HUES64 (cell line): ENCODE measurements at regions not wholly inside any gene's neighbourhood (a gene's known extent, or its start where the extent isn't known, plus 50 kb on each side); places are given as distances from the start of the nearest gene placed in this dataset.

Experiments used
- H3K27ac ChIP-seq: 2 replicates; pipeline ENCODE4 v1.7.0; 2013; ENCODE audit warnings: low read depth, low read length, inconsistent platforms
- H3K27me3 ChIP-seq: 2 replicates; pipeline ENCODE4 v1.6.1; 2013; ENCODE audit warnings: mild to moderate bottlenecking, low read length; ENCODE audit not compliant: insufficient read depth
- H3K36me3 ChIP-seq: 2 replicates; pipeline ENCODE4 v1.6.1; 2013; ENCODE audit warnings: mild to moderate bottlenecking, low read length; ENCODE audit not compliant: insufficient read depth
- H3K4me1 ChIP-seq: 2 replicates; pipeline ENCODE4 v1.6.1; 2013; ENCODE audit warnings: mild to moderate bottlenecking, low read length, moderate library complexity; ENCODE audit not compliant: insufficient read depth
- H3K4me3 ChIP-seq: 2 replicates; pipeline ENCODE4 v1.5.1; 2013; ENCODE audit warnings: mild to moderate bottlenecking, low read length, moderate library complexity
- H3K9ac ChIP-seq: 2 replicates; pipeline ENCODE4 v1.6.1; 2013; ENCODE audit warnings: mild to moderate bottlenecking, low read depth, low read length
- H3K9me3 ChIP-seq: 2 replicates; pipeline ENCODE4 v1.6.1; 2013; ENCODE audit warnings: low read depth, low read length; ENCODE audit not compliant: insufficient read depth
- WGBS: fragments of 150-250, 120-280 bp; methylation state at CpG from one replicate; pipeline ENCODE4 v1.1.7; 2013; ENCODE audit warnings: missing lambda C conversion rate; 5-methylcytosine and 5-hydroxymethylcytosine counted together

DNA sequence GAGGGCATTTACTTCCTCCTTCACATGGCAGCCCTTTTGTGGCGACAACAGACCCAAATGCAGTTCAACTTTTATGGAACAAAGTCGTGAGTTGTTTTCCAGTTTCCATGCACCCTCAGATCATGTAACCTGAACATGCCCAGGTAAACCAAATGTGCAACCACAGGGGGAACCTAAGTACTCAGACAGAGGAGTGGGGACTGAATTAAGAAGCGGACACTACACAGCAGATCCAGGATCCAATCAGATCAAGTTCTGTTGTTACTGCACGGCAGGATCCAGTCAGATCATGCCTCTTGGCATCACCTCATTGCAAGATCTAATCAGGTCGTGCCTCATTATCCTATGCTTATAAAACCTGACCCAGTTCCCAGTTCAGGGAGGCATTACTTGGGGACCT, 115.7 kb downstream of the MATN1 start:
- H3K9me3 ChIP-seq, result no peaks in the 10 kb centered on the region
- no peaks in the 10 kb centered on the region for H3K36me3 ChIP-seq
- H3K4me3 ChIP-seq, result no peak overlapping the region
- WGBS, result 85% methylated on average over 5 of the region's 5 CpGs
- no peaks in the 10 kb centered on the region for H3K27me3 ChIP-seq
- no peak overlapping the region for H3K27ac ChIP-seq
- H3K9ac ChIP-seq, result no peak overlapping the region
- no peaks in the 10 kb centered on the region for H3K4me1 ChIP-seq

DNA sequence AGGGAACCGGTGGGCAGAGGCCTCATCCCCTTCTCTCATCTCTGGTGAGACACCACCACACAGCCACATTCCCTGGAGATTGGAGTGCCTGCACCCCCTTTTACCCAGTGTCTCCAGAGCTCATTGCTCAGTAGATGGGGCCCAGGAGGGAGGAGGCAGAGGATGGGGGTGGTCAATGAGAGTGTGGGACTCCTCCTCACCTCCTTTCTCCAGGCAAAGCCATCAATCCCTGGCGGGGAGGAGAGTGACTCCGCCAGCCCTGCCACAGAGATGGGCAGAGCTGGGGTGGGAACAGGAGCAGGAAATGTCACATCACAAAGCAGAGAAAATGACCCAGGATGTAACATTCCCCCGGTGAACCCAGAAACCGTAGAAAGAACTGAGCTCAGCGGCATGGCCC, 117.2 kb downstream of the MATN1 start:
- H3K27ac ChIP-seq, result no peak overlapping the region
- no peaks in the 10 kb centered on the region for H3K4me1 ChIP-seq
- H3K36me3 ChIP-seq, result no peaks in the 10 kb centered on the region
- H3K9me3 ChIP-seq, result no peaks in the 10 kb centered on the region
- WGBS, result 72% methylated on average over 6 of the region's 6 CpGs
- no peak overlapping the region for H3K4me3 ChIP-seq
- H3K27me3 ChIP-seq, result no peaks in the 10 kb centered on the region
- no peak overlapping the region for H3K9ac ChIP-seq

DNA sequence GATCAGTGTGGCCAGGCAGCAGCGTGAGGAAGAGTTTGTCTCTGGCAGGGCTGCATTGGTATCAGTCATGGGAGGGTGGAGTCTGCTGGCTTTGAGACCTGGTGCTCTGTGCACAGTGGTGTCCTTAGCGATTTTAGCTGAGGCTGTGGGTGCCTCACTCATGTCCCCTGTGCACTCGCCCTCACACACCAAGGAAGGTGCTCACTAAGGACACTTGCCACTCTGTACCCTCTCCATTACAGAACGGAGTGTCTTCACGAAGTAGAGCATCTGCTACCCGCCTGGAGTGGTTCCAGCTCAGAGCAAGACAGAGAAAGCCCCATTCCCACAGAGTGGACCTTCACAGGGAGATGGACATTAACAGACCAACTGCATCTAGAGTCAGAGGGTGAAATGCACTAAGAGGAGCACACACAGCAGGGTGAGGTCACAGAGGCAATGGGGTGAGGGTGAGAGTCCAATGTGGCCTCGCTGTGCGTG, 117.9 kb downstream of the MATN1 start:
- no peaks in the 10 kb centered on the region for H3K9me3 ChIP-seq
- H3K4me1 ChIP-seq, result no peaks in the 10 kb centered on the region
- WGBS, result 85% methylated on average over 8 of the region's 8 CpGs
- no peak overlapping the region for H3K9ac ChIP-seq
- H3K27me3 ChIP-seq, result no peaks in the 10 kb centered on the region
- no peak overlapping the region for H3K27ac ChIP-seq
- H3K36me3 ChIP-seq, result no peaks in the 10 kb centered on the region
- no peak overlapping the region for H3K4me3 ChIP-seq

DNA sequence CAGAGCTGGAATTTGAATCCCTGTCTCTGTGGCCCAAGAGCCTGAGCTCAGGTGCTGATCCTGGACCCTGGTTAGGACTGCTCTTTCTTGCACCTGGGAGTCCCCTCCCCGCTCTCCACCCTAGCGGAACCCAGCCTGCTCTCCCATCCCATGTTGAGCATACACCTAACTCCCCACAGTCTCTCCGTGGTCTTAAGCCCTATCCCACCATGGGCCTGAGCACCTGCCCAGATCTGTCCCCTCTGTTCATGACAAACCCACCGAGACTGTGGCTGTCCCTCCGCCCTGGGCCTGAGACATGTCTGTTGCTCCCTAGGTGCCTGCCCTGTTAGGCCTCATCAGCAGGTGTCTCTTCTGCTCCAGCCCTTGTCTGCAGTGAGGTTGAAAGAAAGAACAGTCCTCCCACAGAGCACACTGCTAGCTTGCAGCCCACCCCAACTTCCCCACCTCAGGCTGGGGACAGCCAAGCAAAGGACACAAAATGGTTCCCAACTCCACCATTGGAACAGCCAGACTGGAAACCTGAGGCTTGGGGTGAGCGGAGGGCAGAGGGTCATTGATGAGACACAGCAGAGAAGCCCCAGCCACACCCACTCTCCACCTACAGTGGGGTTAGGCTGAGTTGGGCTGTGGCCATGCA, 118.5 kb downstream of the MATN1 start:
- H3K9me3 ChIP-seq, result no peaks in the 10 kb centered on the region
- no peak overlapping the region for H3K27ac ChIP-seq
- no peaks in the 10 kb centered on the region for H3K27me3 ChIP-seq
- no peak overlapping the region for H3K4me3 ChIP-seq
- H3K9ac ChIP-seq, result no peak overlapping the region
- H3K36me3 ChIP-seq, result no peaks in the 10 kb centered on the region
- no peaks in the 10 kb centered on the region for H3K4me1 ChIP-seq
- 88% methylated on average over 5 of the region's 6 CpGs for WGBS

DNA sequence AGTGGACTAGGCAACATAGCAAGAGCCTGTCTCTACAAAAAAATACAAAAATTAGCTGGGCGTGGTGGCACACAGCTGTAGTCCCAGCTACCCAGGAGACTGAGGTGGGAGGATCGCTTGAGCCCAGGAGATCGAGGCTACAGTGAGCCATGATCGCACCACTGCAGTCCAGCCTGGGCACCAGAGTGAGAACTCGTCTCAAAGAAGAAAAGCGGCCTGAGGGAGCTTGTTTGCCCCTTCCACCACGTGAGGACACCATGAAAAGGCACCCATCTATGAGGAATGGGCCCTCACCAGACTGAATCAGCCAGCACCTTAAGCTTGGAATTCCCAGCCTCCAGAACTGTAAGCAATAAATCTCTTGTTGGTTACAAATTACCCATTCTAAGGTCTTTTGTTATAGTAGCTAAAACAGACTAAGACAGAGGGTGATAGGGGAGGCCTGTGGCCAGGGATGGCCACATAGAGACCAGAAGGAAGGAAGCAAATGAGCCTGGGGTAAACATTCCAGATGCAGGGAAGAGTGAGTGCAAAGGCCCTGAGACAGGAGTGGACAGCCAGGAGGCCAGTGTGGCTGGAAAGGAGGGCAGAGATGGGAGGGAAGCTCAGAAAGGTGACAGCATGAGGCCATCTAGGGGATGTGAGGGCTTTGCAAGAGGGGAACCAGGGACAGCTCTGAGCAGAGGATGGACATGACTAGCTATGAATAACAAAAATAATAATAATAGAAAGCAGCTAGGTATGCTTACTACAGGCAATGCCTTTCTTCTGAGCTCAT, 120.1 kb downstream of the MATN1 start:
- H3K36me3 ChIP-seq, result no peaks in the 10 kb centered on the region
- no peaks in the 10 kb centered on the region for H3K4me1 ChIP-seq
- no peaks in the 10 kb centered on the region for H3K27me3 ChIP-seq
- no peak overlapping the region for H3K9ac ChIP-seq
- H3K27ac ChIP-seq, result no peak overlapping the region
- no peaks in the 10 kb centered on the region for H3K9me3 ChIP-seq
- no peak overlapping the region for H3K4me3 ChIP-seq
- WGBS, result 83% methylated on average over 7 of the region's 7 CpGs

DNA sequence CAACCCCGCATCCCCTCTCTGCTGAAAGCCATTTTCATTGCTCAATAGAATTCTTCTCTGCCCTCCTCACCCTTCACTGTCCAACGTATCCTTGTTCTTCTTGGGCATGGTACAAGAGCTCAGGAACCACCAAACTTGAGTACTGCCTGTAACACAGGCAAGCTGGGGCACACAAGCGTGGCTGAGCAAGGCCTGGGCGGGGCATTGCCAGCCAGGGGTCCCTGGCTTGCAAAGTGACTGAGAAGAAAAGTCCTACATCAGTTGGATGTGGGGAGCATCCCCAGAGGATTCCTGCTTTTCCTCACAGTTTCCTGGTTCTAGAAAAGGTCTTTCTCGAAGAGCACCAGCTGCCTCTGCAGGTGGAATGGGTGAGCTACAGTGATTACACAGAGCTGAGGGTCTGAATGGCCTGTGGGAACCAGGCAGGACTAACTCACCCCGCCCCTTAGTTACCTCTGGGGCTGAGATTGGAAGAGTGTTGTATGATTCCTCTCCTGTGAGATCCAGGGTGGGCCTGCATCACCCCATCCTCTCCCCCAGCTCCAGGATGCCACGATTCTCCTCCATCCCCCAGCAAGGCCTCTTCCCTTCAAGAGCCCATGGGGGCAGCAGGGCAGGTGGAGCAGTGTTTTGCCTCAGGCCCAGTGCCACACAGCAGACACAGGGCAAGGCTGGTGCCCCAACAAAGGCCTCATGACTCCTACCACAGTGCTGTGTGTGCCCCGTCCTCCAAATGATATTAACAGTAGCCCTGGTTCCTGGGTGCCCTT, 121.9 kb downstream of the MATN1 start:
- H3K9ac ChIP-seq, result no peak overlapping the region
- H3K36me3 ChIP-seq, result no peaks in the 10 kb centered on the region
- no peaks in the 10 kb centered on the region for H3K27me3 ChIP-seq
- no peaks in the 10 kb centered on the region for H3K4me1 ChIP-seq
- H3K4me3 ChIP-seq, result no peak overlapping the region
- no peaks in the 10 kb centered on the region for H3K9me3 ChIP-seq
- 89% methylated on average over 7 of the region's 8 CpGs for WGBS
- H3K27ac ChIP-seq, result no peak overlapping the region

DNA sequence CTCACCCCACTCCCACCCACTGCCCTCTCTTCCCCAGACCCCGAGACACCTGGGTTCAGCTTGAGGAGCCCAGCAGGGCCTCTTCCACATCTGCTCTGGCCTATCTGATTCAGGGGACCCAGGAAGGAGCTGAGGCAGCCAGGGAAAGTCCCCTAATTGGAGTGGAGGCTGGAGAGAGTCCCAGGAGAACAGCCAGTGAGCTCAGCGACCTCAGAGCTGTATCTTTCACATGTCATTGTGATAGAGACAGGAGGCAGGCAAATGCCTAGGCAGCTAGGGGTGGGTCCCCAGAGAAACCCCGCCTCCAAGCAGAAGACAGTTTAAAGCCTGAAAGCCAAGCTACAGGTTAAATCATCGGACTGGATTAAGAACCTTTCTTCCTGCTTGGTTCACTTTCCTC, 122.7 kb downstream of the MATN1 start:
- no peak overlapping the region for H3K4me3 ChIP-seq
- no peaks in the 10 kb centered on the region for H3K9me3 ChIP-seq
- no peaks in the 10 kb centered on the region for H3K4me1 ChIP-seq
- WGBS, result 93% methylated on average over 4 of the region's 4 CpGs
- H3K27me3 ChIP-seq, result no peaks in the 10 kb centered on the region
- H3K36me3 ChIP-seq, result no peaks in the 10 kb centered on the region
- H3K27ac ChIP-seq, result no peak overlapping the region
- no peak overlapping the region for H3K9ac ChIP-seq

DNA sequence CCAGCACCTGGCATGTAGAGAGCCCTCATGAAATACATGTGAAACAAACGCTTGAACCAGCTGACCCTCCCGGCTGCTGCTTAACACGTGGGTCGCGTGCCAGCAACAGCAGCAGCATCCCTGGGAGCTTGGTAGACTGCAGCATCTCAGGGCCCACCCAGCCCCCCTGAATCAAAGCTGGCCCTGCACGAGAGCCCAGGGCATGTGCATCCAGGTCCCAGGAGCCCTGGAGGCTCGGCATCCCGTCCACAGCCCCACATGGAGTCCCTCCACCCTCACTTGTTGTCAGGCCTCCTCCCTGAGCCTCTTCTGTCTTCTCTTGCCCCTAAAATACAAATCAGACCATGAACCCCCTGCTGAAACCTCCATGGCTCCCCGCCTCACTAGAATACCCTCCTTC, 123.1 kb downstream of the MATN1 start:
- 86% methylated on average over 9 of the region's 9 CpGs for WGBS
- H3K27ac ChIP-seq, result no peak overlapping the region
- H3K4me1 ChIP-seq, result no peaks in the 10 kb centered on the region
- no peak overlapping the region for H3K9ac ChIP-seq
- no peaks in the 10 kb centered on the region for H3K9me3 ChIP-seq
- H3K4me3 ChIP-seq, result no peak overlapping the region
- H3K36me3 ChIP-seq, result no peaks in the 10 kb centered on the region
- no peaks in the 10 kb centered on the region for H3K27me3 ChIP-seq

DNA sequence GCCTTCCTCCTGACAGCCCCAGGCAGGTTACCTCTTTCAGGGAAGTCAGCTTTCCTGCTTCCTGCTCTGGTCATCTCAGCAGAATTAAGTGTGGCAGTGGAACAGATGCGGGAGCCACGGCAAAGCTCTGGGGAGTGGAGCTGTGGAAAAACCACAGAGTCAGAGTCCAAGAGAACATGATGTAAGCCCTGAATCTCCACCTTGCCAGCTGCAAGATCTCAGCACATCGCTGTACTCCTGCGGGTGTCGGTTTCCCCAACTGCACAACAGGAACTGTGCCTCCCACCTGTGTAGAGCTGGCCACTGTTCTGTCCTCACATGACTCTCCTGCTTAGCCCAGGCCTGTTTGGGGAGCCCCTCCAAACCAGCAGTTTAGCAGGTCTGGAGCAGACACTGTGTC, 123.7 kb downstream of the MATN1 start:
- Histone ChIP-seq H3K36me3 (no peaks in the 10 kb centered on the region), H3K4me1 (no peaks in the 10 kb centered on the region), H3K27me3 (peaks cover 1% of the 10 kb centered on the region; the same call in 1 of the 2 replicates), H3K4me3 (no peak overlapping the region), H3K9me3 (no peaks in the 10 kb centered on the region), H3K27ac (no peak overlapping the region), H3K9ac (no peak overlapping the region)
- WGBS, result 93% methylated on average over 5 of the region's 5 CpGs

DNA sequence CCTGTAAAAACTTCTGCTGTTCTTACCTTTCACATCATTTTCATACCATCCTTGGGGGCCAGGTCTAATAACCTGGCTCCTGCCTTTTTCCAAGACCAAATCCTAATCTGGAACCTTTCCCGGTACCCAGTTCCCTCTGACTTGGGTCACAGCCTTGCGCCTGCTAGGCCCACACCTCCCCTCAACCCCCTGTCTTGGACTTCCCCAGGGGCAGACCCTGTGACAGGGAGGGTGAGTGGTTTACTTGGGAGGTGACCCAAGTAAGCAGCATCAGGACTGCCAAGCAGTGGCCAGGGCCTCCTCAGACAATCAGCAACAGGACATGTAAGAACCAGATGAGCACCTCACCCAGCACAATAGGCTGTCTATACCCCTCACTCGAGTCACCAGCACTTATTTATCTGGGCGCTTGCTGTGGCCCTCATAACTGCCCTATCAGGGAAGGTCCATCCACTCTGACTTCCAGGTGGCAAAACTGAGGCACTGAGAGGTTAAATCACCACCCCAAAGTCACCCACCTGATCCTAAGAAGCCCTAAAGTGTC, 124.7 kb downstream of the MATN1 start:
- H3K27me3 ChIP-seq, result peaks cover 3% of the 10 kb centered on the region; the same call in 1 of the 2 replicates
- no peak overlapping the region for H3K4me3 ChIP-seq
- no peaks in the 10 kb centered on the region for H3K36me3 ChIP-seq
- H3K9ac ChIP-seq, result no peak overlapping the region
- 0 out of 2 replicates have a peak, but pooled peaks cover under 1% of the 10 kb centered on the region for H3K9me3 ChIP-seq
- H3K4me1 ChIP-seq, result no peaks in the 10 kb centered on the region
- no peak overlapping the region for H3K27ac ChIP-seq
- 89% methylated on average over 4 of the region's 4 CpGs for WGBS

DNA sequence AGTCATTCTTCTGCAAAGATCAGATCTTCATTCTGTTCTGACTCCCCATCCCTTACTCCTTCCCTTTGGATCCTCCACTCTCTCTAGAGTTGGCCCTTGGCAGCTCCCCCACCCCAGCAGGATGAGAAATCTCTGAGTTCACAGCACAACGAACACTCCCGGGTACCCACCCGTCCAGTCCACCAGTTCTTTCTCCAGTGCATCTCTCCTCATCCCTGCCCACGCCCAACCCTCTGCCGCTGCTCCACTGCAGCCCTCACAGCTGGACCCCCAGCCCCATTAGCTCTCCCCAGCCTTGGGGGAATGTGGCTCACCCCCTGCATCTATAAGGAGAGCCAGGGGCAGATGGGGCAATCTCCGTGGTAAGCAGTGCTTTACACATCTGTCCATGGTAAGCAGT, 125.7 kb downstream of the MATN1 start:
- H3K4me1 ChIP-seq, result no peaks in the 10 kb centered on the region
- no peak overlapping the region for H3K9ac ChIP-seq
- H3K4me3 ChIP-seq, result no peak overlapping the region
- peaks cover 3% of the 10 kb centered on the region; the same call in 1 of the 2 replicates for H3K27me3 ChIP-seq
- no peaks in the 10 kb centered on the region for H3K36me3 ChIP-seq
- no peak overlapping the region for H3K27ac ChIP-seq
- WGBS, result 89% methylated on average over 6 of the region's 6 CpGs
- H3K9me3 ChIP-seq, result peaks cover 9% of the 10 kb centered on the region; the same call in 1 of the 2 replicates
